GM12892 (cell line): ENCODE measurements at regions not wholly inside any gene's neighbourhood (a gene's known extent, or its start where the extent isn't known, plus 50 kb on each side); places are given as distances from the start of the nearest gene placed in this dataset.
"Not testable (repeated sequence)": the region's sequence is repeated elsewhere in the genome, so short reads cannot be mapped to it uniquely, and the experiment has no call there.

Experiments used
- DNase-seq: peaks from one replicate; pipeline ENCODE4 v3.0.0; 2011; ENCODE audit not compliant: insufficient read length
- FAIRE-seq: peaks from 2 replicates; lab custom pipeline; 2011; peaks lifted over from hg19 to GRCh38; lab: Jason Lieb, UNC
- POLR2A ChIP-seq: IDR thresholded peaks from 2 replicates; pipeline ENCODE4 v1.6.1; 2011; ENCODE audit warnings: low read depth, low read length, control low read depth
- POLR2AphosphoS5 ChIP-seq: IDR thresholded peaks from 2 replicates; pipeline ENCODE4 v1.6.1; 2011; ENCODE audit warnings: low read depth, low read length, control low read depth
- TAF1 ChIP-seq: IDR thresholded peaks from 2 replicates; pipeline ENCODE4 v1.6.1; 2011; ENCODE audit warnings: low read depth, mild to moderate bottlenecking, control low read depth, low read length, borderline replicate concordance

GRCh38 chr2:118374974-118375755 lies 286.9 kb downstream of the INSIG2 start:
- TF ChIP-seq TAF1 = no peak
- no peak for TF ChIP-seq POLR2A
- TF ChIP-seq POLR2AphosphoS5 = no peak
- no peak for DNase-seq
- no peak for FAIRE-seq

- no peak for TF ChIP-seq POLR2AphosphoS5
- TF ChIP-seq TAF1 = no peak
- TF ChIP-seq POLR2A = no peak
- DNase-seq (no peak), FAIRE-seq (no peak)
These were observed 284.9 kb downstream of the INSIG2 start for GRCh38 chr2:118372886-118373830.

- FAIRE-seq (no peak), DNase-seq (no peak)
- TF ChIP-seq TAF1 = no peak
- no peak for TF ChIP-seq POLR2AphosphoS5
- no peak for TF ChIP-seq POLR2A
These were observed 283.2 kb downstream of the INSIG2 start for GRCh38 chr2:118371515-118371914.

GRCh38 chr2:118369521-118369920 lies 281.2 kb downstream of the INSIG2 start:
- FAIRE-seq, DNase-seq: not testable (repeated sequence)

- no peak for FAIRE-seq
- no peak for TF ChIP-seq POLR2A
- TF ChIP-seq TAF1 = no peak
- no peak for TF ChIP-seq POLR2AphosphoS5
- no peak for DNase-seq
These were observed 275.3 kb downstream of the INSIG2 start for GRCh38 chr2:118363604-118364003.

GRCh38 chr2:118356051-118356450 lies 267.8 kb downstream of the INSIG2 start:
- TF ChIP-seq TAF1 (no peak), POLR2A (no peak), POLR2AphosphoS5 (no peak)
- no peak for FAIRE-seq
- no peak for DNase-seq

- DNase-seq (no peak), FAIRE-seq (no peak)
- TF ChIP-seq POLR2A = no peak
These were observed 263.5 kb downstream of the INSIG2 start for GRCh38 chr2:118351796-118352195.

GRCh38 chr2:118350621-118351020 lies 262.4 kb downstream of the INSIG2 start:
- FAIRE-seq = no peak
- no peak for DNase-seq
- TF ChIP-seq TAF1 = no peak
- TF ChIP-seq POLR2A = no peak
- TF ChIP-seq POLR2AphosphoS5 = no peak

GRCh38 chr2:118349365-118349764 lies 261.1 kb downstream of the INSIG2 start:
- FAIRE-seq = no peak
- no peak for DNase-seq
- TF ChIP-seq POLR2A (no peak), POLR2AphosphoS5 (no peak), TAF1 (no peak)

GRCh38 chr2:118348380-118349034 lies 260.2 kb downstream of the INSIG2 start:
- no peak for TF ChIP-seq POLR2A
- no peak for TF ChIP-seq TAF1
- TF ChIP-seq POLR2AphosphoS5 = no peak
- FAIRE-seq (no peak), DNase-seq (no peak)

- FAIRE-seq (no peak), DNase-seq (no peak)
- no peak for TF ChIP-seq POLR2A
- no peak for TF ChIP-seq TAF1
- TF ChIP-seq POLR2AphosphoS5 = no peak
These were observed 257.2 kb downstream of the INSIG2 start for GRCh38 chr2:118345465-118345864.

- DNase-seq (no peak), FAIRE-seq (no peak)
- no peak for TF ChIP-seq TAF1
- TF ChIP-seq POLR2A = no peak
- TF ChIP-seq POLR2AphosphoS5 = no peak
These were observed 251.8 kb downstream of the INSIG2 start for GRCh38 chr2:118340103-118340502.
